ENCODE measurements at regions not wholly inside any gene's neighbourhood (a gene's known extent, or its start where the extent isn't known, plus 50 kb on each side); places are given as distances from the start of the nearest gene placed in this dataset.

GRCh38 chr4:140255927-140256326 lies 101.9 kb upstream of the MAML3 start:
- TF ChIP-seq CTCF (IDR thresholded peaks at IDR 0.05) (no peak), POLR2A (IDR thresholded peaks at IDR 0.05) (no peak)
